CD4-positive, alpha-beta T cell treated with Interleukin-2 at 100 ng/mL for 4 hours (primary cell): ENCODE measurements at regions not wholly inside any gene's neighbourhood (a gene's known extent, or its start where the extent isn't known, plus 50 kb on each side); places are given as distances from the start of the nearest gene placed in this dataset.

ENCODE experiments used
- DNase-seq: peaks from one replicate; pipeline ENCODE4 v3.0.0-alpha.2; 2020; ENCODE audit warnings: low spot score

DNA sequence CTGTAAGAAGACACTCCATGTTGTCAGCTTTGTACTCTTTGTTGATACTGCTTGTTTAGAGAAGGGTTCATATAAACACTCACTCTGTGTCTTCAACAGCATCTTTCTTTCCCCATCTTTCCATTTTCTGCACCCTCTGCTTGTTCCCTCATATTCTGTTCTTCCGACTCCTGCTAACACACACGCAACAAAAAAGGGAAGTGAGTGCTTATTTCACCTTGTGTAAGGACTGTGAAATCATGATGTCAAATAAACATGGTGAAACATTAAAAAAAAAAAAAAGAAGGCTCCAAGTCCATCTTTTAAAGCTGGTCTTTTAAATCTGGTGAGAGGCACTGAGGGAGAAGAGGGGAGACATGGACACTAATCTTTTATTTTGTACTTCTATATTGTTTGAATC, 145.4 kb downstream of the RPAP3 start:
- no peak for DNase-seq

GRCh38 chr12:47558625-47559345, 147.0 kb downstream of the RPAP3 start:
- no peak for DNase-seq

DNA sequence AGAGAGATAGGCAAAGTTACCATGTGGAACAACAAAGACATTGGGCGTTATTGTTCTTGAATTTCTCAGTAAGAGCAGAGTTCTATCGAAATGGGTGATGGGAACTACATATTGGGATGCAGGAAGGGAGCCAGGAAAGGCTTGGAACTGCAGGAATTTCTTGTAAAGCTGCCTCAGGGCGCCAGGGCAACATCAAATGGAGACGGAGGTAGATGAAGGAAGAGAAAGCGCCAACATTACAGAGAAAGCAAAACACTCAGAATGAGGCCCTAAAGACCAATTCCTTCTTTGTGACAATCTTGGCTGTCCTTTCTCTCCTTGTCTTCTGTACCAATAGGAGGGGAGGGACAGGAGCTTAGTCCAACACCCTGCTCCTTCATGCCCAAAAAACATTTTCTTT, 148.4 kb downstream of the RPAP3 start:
- DNase-seq, result no peak

GRCh38 chr12:47556261-47557030, 149.4 kb downstream of the RPAP3 start:
- DNase-seq, result no peak

GRCh38 chr12:47554046-47554653, 151.7 kb downstream of the RPAP3 start:
- no peak for DNase-seq

DNA sequence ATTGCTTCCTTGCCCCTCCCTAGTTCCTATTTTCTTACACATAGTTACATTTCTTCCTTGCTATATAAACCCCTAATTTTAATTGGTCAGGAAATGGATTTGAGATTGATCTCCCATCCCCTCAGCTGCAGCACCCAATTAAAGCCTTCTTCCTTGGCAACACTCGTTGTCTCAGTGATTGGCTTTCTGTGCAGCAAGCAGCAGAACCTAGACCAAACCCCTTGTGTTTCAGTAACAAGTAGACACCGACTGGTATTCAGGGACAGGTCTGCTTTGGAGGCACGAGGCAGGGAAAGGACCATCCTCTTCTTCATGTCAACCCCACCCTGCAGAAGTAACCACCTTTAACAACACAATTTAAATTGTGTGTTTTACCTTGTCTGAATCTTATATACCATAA, 152.6 kb downstream of the RPAP3 start:
- no peak for DNase-seq

- DNase-seq, result no peak
Measured at GRCh38 chr12:47551426-47551851, 154.4 kb downstream of the RPAP3 start.

- DNase-seq, result no peak
Measured at GRCh38 chr12:47549258-47549657, 156.6 kb downstream of the RPAP3 start.

DNA sequence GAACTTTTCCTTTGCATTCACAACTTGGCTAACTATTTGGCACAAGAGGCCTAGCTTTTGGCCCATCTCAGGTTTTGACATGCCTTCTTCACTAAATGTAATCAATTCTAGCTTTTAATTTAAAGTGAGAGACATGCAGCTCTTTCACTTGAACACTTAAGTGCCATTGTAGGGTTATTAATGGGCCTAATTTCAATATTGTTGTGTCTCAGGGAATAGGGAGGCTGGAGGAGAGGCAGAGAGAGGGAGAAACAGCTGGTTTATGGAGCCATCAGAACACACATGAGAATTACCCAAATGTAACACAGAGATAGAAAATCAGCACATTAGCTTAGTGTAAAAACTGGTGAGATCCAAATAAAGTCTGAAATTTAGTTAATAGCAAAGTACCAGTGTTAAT, 157.4 kb downstream of the RPAP3 start:
- no peak for DNase-seq

- no peak for DNase-seq
Measured at GRCh38 chr12:47547077-47547476, 158.8 kb downstream of the RPAP3 start.

- no peak for DNase-seq
Measured at GRCh38 chr12:47545938-47546609, 159.8 kb downstream of the RPAP3 start.

GRCh38 chr12:47534695-47535094, 171.1 kb downstream of the RPAP3 start:
- DNase-seq, result no peak

DNA sequence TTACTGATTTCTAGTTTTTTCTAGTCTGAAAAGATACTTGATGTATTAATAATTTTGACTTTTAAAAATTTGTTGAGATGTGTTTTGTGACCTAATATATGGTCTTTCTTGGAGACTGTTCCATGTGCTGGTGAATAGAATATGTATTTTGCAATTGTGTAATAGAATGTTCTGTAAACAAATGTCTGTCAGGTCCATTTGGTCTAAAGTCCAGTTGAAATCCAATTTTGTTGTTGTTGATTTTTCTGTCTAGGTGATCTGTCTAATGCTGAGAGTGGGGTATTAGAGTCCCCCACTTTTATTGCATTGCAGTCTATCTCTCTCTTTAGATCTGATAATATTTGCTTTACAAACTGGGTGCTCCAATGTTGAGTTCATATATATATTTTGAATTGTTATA, 175.8 kb downstream of the RPAP3 start:
- DNase-seq, result no peak

DNA sequence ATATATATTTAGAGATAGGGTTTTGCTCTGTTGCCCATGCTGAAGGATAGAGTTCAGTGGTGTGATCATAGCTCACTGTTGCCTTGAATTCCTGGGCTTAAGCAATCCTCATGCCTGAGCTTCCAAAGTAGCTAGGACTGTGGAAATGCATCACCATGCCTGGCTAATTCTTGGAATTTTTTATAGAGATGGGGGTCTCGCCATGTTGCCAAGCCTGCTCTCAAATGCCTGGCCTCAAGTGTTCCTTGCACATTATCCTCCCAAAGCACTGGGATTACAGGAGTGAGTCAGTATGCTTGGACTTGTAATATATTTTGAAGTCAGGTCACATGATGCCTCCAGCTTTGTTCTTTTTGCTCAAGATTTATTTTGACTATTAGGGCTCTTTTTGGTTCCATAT, 178.0 kb downstream of the RPAP3 start:
- no peak for DNase-seq

DNA sequence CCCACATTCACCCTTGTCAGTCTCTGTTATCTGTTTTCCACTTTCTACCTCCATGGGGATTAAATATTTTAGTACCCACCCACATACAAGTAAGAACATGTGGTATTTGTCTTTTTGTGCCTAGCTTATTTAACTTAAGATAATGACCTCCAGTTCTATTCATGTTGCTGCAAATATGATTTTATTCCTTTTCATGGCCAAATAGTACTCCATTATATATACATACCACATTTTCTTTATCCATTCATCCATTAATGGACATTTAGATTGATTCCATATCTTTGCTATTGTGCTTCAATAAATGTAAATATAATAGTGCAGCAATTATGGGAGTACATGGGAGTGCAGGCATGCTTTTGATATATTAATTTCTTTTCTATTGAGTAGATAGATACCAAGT, 185.8 kb downstream of the RPAP3 start:
- no peak for DNase-seq

- DNase-seq, result no peak
Measured at GRCh38 chr12:47517122-47517521, 188.7 kb downstream of the RPAP3 start.

DNA sequence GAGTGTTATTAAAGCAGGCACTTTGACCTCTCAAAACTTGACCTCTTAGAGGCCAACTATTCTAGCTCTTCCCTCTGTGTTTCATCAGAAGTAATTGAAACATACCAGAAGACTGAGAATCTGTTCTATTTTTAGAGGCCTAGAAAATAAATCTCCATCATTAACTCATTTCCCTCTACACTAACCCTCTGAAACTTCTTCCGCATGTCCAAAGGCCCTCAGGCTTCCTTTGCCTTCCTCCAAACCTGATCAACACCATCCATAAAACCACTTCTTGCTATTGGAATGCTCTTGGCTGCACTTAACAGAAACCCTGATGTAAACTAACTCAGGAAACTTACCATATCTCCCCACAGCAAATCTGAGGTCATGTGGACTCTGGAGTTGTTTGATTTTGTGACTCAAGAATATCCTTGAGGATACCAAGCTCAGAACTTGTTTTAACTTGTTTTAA, 196.4 kb downstream of the RPAP3 start:
- DNase-seq, result no peak

DNA sequence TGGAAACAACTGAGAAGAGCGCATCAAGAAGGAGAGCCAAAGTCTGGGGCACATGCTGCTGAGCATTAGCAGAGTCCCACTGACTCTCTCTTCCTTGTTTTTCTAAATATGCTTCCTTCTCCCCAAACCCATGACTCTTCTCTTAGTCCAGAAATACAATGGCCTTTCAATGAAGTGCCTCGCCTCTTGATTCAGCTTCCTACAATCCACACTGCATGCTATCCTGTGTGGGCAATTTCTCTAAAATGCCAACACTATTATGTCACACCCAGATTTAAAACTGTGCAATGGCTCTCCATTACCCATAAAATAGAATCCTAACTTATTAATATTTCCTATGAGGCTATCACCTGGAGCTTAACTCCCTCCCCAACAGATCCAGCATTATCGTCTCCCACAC, 198.6 kb downstream of the RPAP3 start:
- DNase-seq, result no peak

DNA sequence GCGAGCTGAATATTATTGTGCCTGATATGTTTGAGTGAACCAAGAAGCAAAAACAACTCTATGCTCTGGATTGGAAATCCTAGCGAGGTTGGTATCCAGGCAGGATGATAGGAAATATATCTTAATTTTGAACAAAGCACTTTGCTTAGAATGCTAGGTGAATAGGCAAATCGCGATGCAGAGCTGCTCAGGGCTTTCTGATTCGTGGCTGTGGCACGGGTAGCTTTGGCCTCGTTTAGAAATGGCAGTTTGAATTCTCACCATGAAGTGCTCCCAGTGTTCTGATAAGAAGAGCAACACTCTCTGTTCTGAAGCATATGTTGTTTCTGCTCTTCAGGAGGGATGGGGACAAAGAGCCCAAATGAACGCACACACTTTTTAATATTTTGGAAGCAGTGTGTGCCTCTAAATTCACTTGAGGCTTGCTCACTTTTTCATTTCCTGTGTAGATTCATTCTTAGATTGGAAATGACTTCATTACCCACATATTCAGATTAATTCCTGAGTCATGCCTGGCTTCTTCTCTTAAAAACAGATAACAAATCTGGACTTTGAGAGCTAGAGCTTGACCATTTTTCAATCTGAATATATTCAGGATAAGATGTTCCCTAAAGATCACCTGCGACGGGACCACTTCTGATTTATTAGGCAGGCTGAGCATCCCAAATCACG, 200.9 kb downstream of the RPAP3 start:
- DNase-seq, result no peak

DNA sequence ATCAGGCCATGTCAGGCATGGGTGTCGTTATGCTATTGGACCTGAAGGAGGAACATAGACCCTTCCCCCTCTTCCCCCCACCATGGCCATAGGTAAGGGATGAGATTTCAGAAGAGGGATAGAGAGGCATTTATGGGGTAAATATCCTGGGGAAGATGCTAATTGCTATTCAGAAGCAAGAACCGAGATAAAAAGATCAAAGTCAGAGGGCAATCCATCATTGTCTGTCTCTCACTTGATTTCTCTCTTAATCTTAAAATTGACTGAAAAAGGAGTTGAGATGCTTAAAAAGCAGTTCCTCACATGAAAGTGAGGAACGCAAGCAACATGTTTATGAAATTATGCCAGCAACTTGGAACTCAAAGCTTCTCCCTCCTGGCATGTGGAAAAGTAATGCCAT, 212.0 kb downstream of the RPAP3 start:
- no peak for DNase-seq

- DNase-seq, result no peak
Measured at GRCh38 chr12:47491516-47492305, 214.1 kb downstream of the RPAP3 start.
